Osteoblast (primary cell): ENCODE measurements at regions not wholly inside any gene's neighbourhood (a gene's known extent, or its start where the extent isn't known, plus 50 kb on each side); places are given as distances from the start of the nearest gene placed in this dataset.

Experiments
- DNase-seq: peaks from one replicate; pipeline ENCODE4 v3.0.0; 2011; ENCODE audit warnings: low spot score, mixed read lengths; ENCODE audit not compliant: insufficient read length; ENCODE audit errors: missing footprints
- H2AFZ ChIP-seq: 2 replicates; pipeline ENCODE4 v1.6.0; 2011; ENCODE audit warnings: mild to moderate bottlenecking, low read length
- H3K27ac ChIP-seq: 2 replicates; pipeline ENCODE4 v1.5.1; 2011; ENCODE audit warnings: mild to moderate bottlenecking, low read depth, low read length, moderate library complexity
- H3K27me3 ChIP-seq: 2 replicates; pipeline ENCODE4 v1.6.0; 2012; ENCODE audit warnings: mild to moderate bottlenecking, control low read depth, inconsistent platforms, low read length, moderate library complexity; ENCODE audit not compliant: insufficient read depth
- H3K36me3 ChIP-seq: 2 replicates; pipeline ENCODE4 v1.5.1; 2011; ENCODE audit warnings: mild to moderate bottlenecking, low read length, control low read depth, moderate library complexity; ENCODE audit not compliant: insufficient read depth
- H3K4me1 ChIP-seq: 2 replicates; pipeline ENCODE4 v1.5.1; 2011; ENCODE audit warnings: mild to moderate bottlenecking, low read length, control low read depth, moderate library complexity; ENCODE audit not compliant: insufficient read depth
- H3K4me2 ChIP-seq: 2 replicates; pipeline ENCODE4 v1.6.0; 2011; ENCODE audit warnings: mild to moderate bottlenecking, low read length; ENCODE audit not compliant: insufficient read depth
- H3K4me3 ChIP-seq: fragments of 200-600 bp; sonication (generic); 3 replicates; pipeline ENCODE4 v1.5.1; 2012; ENCODE audit warnings: mild to moderate bottlenecking, low read length, inconsistent platforms; ENCODE audit not compliant: insufficient read depth
- H3K79me2 ChIP-seq: 2 replicates; pipeline ENCODE4 v1.6.0; 2012; ENCODE audit warnings: mild to moderate bottlenecking, low read length, control low read depth, inconsistent platforms; ENCODE audit not compliant: insufficient read depth
- H3K9me3 ChIP-seq: 2 replicates; pipeline ENCODE4 v1.5.1; 2011; ENCODE audit warnings: low read depth, low read length, control low read depth
- H4K20me1 ChIP-seq: 2 replicates; pipeline ENCODE4 v1.6.0; 2012; ENCODE audit warnings: mild to moderate bottlenecking, low read length, control low read depth; ENCODE audit not compliant: insufficient read depth
- TF ChIP-seq, protein P1 (sequence below): IDR thresholded peaks from 2 replicates; pipeline ENCODE4 v1.5.1; 2011; ENCODE audit warnings: mild to moderate bottlenecking, low read depth, low read length, moderate library complexity; ENCODE audit errors: extremely low read depth

DNA sequence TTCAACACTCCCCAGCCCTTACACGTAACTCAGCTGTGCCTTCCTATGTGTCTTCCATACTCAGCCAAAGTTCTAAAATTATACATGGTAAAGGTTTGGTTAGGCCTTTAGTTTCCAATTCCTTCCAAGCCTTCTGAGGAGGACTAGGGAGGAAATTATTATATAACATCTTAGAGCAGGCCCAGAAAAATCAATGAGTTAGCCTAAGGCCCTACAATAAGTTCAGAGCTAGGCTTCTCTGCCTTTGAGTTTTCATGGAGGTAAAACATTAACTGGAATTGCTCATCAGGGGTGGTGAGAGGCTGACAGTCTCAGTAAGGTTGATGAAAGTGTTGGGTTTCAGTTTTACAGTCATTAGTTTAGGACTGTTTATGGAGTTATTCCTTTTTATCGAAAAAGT, 286.0 kb downstream of the ADGB start:
- H2AFZ ChIP-seq, result no peak overlapping the region
- no peak overlapping the region for H3K4me3 ChIP-seq
- no peaks in the 10 kb centered on the region for H3K79me2 ChIP-seq
- H3K36me3 ChIP-seq, result no peaks in the 10 kb centered on the region
- H3K27me3 ChIP-seq, result no peaks in the 10 kb centered on the region
- no peaks in the 10 kb centered on the region for H4K20me1 ChIP-seq
- TF ChIP-seq, protein P1, sequence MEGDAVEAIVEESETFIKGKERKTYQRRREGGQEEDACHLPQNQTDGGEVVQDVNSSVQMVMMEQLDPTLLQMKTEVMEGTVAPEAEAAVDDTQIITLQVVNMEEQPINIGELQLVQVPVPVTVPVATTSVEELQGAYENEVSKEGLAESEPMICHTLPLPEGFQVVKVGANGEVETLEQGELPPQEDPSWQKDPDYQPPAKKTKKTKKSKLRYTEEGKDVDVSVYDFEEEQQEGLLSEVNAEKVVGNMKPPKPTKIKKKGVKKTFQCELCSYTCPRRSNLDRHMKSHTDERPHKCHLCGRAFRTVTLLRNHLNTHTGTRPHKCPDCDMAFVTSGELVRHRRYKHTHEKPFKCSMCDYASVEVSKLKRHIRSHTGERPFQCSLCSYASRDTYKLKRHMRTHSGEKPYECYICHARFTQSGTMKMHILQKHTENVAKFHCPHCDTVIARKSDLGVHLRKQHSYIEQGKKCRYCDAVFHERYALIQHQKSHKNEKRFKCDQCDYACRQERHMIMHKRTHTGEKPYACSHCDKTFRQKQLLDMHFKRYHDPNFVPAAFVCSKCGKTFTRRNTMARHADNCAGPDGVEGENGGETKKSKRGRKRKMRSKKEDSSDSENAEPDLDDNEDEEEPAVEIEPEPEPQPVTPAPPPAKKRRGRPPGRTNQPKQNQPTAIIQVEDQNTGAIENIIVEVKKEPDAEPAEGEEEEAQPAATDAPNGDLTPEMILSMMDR, result no peak
- H3K9me3 ChIP-seq, result no peaks in the 10 kb centered on the region
- no peaks in the 10 kb centered on the region for H3K4me1 ChIP-seq
- no peak for DNase-seq
- H3K4me2 ChIP-seq, result no peak overlapping the region
- H3K27ac ChIP-seq, result no peak overlapping the region

DNA sequence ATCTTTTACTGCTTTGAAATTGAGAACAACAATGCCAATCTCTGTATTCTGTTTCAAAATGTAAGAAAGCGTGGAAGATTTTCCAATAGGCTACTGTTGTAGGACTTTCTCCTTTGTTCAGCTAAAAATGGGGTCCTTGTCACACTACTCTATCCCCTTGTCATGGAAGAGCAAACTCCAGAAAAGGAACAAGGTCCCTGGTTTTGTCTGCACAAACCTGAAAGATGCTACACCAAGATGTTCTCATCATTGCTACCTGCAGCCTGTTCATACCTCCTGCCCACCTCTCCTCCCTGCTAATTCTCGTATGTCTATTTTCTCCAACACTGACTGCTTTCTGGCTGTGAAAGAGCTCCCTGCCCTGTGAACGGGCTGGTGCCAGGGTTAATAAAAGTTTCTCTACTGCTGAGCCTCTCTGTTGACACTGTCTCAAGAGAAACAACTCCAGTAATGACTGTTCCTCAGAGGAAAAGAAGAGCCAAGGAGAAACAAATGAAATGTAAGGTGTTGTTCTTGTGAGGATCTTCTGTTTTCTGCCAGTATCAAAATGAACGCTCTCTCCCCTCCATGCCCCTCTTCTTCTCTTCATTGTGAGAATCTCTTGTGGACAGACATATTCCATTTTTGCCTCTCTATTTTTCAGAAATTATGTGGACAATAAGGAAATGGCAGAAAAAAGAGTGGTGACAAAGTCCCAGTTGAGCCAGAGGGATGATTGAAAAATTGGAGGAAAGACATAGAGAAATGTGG, 287.1 kb downstream of the ADGB start:
- peak overlapping the region; percentile 17 for H2AFZ ChIP-seq
- DNase-seq, result no peak
- H3K36me3 ChIP-seq, result no peaks in the 10 kb centered on the region
- H3K9me3 ChIP-seq, result no peaks in the 10 kb centered on the region
- no peaks in the 10 kb centered on the region for H3K4me1 ChIP-seq
- H3K27ac ChIP-seq, result no peak overlapping the region
- no peak overlapping the region for H3K4me3 ChIP-seq
- no peaks in the 10 kb centered on the region for H4K20me1 ChIP-seq
- TF ChIP-seq, protein P1, result no peak
- no peak overlapping the region for H3K4me2 ChIP-seq
- no peaks in the 10 kb centered on the region for H3K27me3 ChIP-seq
- no peaks in the 10 kb centered on the region for H3K79me2 ChIP-seq

DNA sequence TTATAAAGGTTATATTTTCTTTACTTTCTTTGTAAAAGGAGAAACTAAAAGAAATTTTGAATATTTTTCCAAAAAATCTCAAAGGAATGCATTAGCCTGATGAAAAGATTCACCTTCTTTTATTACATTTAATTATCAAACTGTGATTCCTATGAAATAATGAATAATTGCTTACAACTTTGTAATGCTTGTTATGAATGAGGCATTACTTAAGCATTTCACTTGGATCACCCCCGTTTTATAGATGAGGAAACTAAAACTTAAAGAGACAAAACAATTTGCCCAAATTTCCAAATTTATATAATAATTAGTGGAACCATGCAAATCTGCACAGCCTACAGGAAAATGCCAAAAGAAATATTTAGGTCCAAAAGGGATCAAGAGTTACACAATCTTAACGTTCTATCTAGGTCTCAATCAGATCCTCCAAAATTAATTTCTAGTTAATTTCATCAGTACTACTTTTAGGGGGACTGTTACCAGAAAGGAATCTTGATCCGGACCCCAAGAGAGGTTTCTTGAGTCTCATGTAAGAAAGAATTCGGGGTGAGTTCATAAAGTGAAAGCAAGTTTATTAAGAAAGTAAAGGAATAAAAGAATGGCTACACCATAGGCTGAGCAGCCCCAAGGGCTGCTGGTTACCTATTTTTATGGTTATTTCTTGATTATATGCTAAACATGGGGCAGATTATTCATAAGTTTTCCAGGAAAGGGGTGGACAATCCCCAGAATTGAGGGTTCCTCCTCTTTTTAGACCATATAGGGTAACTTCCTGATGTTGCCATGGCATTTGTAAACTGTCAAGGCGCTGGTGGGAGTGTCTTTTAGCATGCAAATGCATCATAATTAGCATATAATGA, 288.0 kb downstream of the ADGB start:
- Histone ChIP-seq H4K20me1 (no peaks in the 10 kb centered on the region), H3K36me3 (no peaks in the 10 kb centered on the region), H3K4me3 (no peak overlapping the region), H3K4me2 (no peak overlapping the region), H3K79me2 (no peaks in the 10 kb centered on the region), H3K9me3 (no peaks in the 10 kb centered on the region), H3K4me1 (peaks cover 4% of the 10 kb centered on the region), H3K27ac (no peak overlapping the region), H2AFZ (no peak overlapping the region), H3K27me3 (no peaks in the 10 kb centered on the region)
- no peak for DNase-seq
- TF ChIP-seq, protein P1, result no peak

DNA sequence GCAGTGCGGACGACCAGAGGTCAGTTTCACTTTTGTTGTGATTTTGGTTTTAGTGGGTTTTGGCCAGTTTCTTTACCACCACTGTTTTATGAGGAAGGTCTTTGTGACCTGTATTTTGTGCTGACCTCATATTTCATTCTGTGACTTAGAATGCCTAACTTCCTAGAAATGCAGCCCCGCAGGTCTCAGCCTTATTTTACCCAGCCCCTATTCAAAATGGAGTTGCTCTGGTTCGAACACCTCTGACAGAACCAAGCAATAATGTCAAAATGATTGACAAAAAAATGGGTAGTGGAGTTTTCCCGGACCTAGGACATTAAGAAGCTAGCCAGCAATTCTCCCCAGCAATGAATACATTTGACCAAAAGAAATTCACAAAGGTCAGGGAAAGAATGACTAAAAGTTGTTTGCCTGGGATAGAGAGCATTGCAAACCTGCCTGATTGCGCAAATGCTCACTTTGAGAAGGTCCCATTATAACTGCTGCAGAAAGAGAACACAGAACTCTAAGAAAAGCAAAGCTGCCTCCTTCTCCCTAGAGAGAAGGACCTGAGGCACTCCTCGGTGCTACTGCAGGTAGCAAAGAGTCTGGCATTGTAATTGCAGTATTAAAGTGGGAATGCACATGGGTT, 288.8 kb downstream of the ADGB start:
- Histone ChIP-seq H2AFZ (no peak overlapping the region), H3K27me3 (no peaks in the 10 kb centered on the region), H3K4me1 (peaks cover 11% of the 10 kb centered on the region), H3K4me2 (no peak overlapping the region), H3K9me3 (no peaks in the 10 kb centered on the region), H4K20me1 (no peaks in the 10 kb centered on the region), H3K4me3 (no peak overlapping the region), H3K79me2 (no peaks in the 10 kb centered on the region), H3K36me3 (no peaks in the 10 kb centered on the region), H3K27ac (no peak overlapping the region)
- DNase-seq, result no peak
- TF ChIP-seq, protein P1, result no peak
